IPS-20b (cell line): ENCODE measurements at regions not wholly inside any gene's neighbourhood (a gene's known extent, or its start where the extent isn't known, plus 50 kb on each side); places are given as distances from the start of the nearest gene placed in this dataset.

Experiments used
- H3K27ac ChIP-seq: one replicate; pipeline ENCODE4 v1.5.1; 2013; ENCODE audit warnings: low read length
- H3K27me3 ChIP-seq: 2 replicates; pipeline ENCODE4 v1.6.1; 2013; ENCODE audit warnings: mild to moderate bottlenecking, low read length, inconsistent platforms; ENCODE audit not compliant: insufficient read depth
- H3K36me3 ChIP-seq: 2 replicates; pipeline ENCODE4 v1.6.1; 2013; ENCODE audit warnings: low read depth, mild to moderate bottlenecking, inconsistent platforms, low read length, moderate library complexity; ENCODE audit not compliant: insufficient read depth
- H3K4me1 ChIP-seq: 2 replicates; pipeline ENCODE4 v1.6.1; 2013; ENCODE audit warnings: mild to moderate bottlenecking, control low read depth, inconsistent platforms, low read length, moderate library complexity; ENCODE audit not compliant: insufficient read depth
- H3K4me3 ChIP-seq: 2 replicates; pipeline ENCODE4 v1.5.1; 2013; ENCODE audit warnings: mild to moderate bottlenecking, low read length, inconsistent platforms
- H3K9ac ChIP-seq: 2 replicates; pipeline ENCODE4 v1.6.1; 2013; ENCODE audit warnings: low read depth, mild to moderate bottlenecking, inconsistent platforms, low read length, moderate library complexity
- H3K9me3 ChIP-seq: 2 replicates; pipeline ENCODE4 v1.6.1; 2013; ENCODE audit warnings: mild to moderate bottlenecking, low read depth, low read length, inconsistent platforms; ENCODE audit not compliant: insufficient read depth

DNA sequence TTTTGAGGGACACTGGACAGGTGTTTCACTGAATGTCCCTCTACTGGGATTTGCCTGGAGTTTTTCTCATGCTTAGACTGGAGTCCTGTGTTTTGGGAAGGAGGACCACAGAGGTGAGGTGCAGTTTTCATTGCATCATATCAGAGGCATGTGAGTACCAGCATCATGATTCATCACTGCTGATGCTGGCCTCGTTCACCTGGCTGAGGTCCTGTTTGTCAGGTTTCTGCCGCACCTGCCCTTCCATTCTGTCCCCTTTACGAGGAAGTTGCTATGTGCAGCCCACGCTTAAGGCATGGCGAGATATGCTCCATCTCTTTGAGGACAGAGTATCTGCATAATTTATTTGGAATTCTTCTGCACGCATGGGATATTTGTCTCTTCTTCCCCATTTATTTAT, 162.1 kb downstream of the TENT4A start:
- Histone ChIP-seq H3K36me3 (no peaks in the 10 kb centered on the region), H3K9ac (no peak overlapping the region), H3K4me3 (no peak overlapping the region), H3K27ac (no peak overlapping the region), H3K27me3 (no peaks in the 10 kb centered on the region; the same call in 1 of the 2 replicates), H3K4me1 (no peaks in the 10 kb centered on the region), H3K9me3 (no peaks in the 10 kb centered on the region)

GRCh38 chr5:6877986-6878828, 165.0 kb downstream of the TENT4A start:
- no peaks in the 10 kb centered on the region for H3K36me3 ChIP-seq

GRCh38 chr5:6885581-6885980, 172.3 kb downstream of the TENT4A start:
- no peak overlapping the region for H3K4me3 ChIP-seq
- H3K9me3 ChIP-seq, result peaks cover 24% of the 10 kb centered on the region; the same call in 1 of the 2 replicates
- no peak overlapping the region for H3K9ac ChIP-seq
- no peaks in the 10 kb centered on the region for H3K4me1 ChIP-seq
- no peak overlapping the region for H3K27ac ChIP-seq
- no peaks in the 10 kb centered on the region for H3K27me3 ChIP-seq
- H3K36me3 ChIP-seq, result no peaks in the 10 kb centered on the region

More at GRCh38 chr5:6877986-6878828, 165.0 kb downstream of the TENT4A start:
- Histone ChIP-seq H3K27ac (no peak overlapping the region), H3K4me1 (no peaks in the 10 kb centered on the region), H3K27me3 (no peaks in the 10 kb centered on the region; the same call in 1 of the 2 replicates), H3K9ac (no peak overlapping the region), H3K9me3 (no peaks in the 10 kb centered on the region), H3K4me3 (no peak overlapping the region)

- H3K4me3 ChIP-seq, result no peak overlapping the region
- H3K27ac ChIP-seq, result no peak overlapping the region
- peaks cover 24% of the 10 kb centered on the region; the same call in 1 of the 2 replicates for H3K9me3 ChIP-seq
- H3K27me3 ChIP-seq, result no peaks in the 10 kb centered on the region
- no peak overlapping the region for H3K9ac ChIP-seq
- no peaks in the 10 kb centered on the region for H3K4me1 ChIP-seq
- H3K36me3 ChIP-seq, result no peaks in the 10 kb centered on the region
Measured at GRCh38 chr5:6886866-6887265, 173.6 kb downstream of the TENT4A start.

- H3K9ac ChIP-seq, result no peak overlapping the region
- H3K4me1 ChIP-seq, result no peaks in the 10 kb centered on the region
- peaks cover 24% of the 10 kb centered on the region; the same call in 1 of the 2 replicates for H3K9me3 ChIP-seq
- H3K36me3 ChIP-seq, result no peaks in the 10 kb centered on the region
- no peaks in the 10 kb centered on the region for H3K27me3 ChIP-seq
- no peak overlapping the region for H3K27ac ChIP-seq
- H3K4me3 ChIP-seq, result no peak overlapping the region
Measured at GRCh38 chr5:6889030-6889429, 175.8 kb downstream of the TENT4A start.

- Histone ChIP-seq H3K27me3 (no peaks in the 10 kb centered on the region), H3K9me3 (no peaks in the 10 kb centered on the region), H3K4me1 (no peaks in the 10 kb centered on the region), H3K4me3 (no peak overlapping the region), H3K36me3 (no peaks in the 10 kb centered on the region), H3K9ac (no peak overlapping the region), H3K27ac (no peak overlapping the region)
Measured at GRCh38 chr5:6899221-6899620, 186.0 kb downstream of the TENT4A start.

- Histone ChIP-seq H3K4me1 (no peaks in the 10 kb centered on the region), H3K9me3 (no peaks in the 10 kb centered on the region), H3K4me3 (no peak overlapping the region), H3K27ac (no peak overlapping the region), H3K36me3 (no peaks in the 10 kb centered on the region), H3K9ac (no peak overlapping the region), H3K27me3 (no peaks in the 10 kb centered on the region)
Measured at GRCh38 chr5:6900247-6901227, 187.3 kb downstream of the TENT4A start.

DNA sequence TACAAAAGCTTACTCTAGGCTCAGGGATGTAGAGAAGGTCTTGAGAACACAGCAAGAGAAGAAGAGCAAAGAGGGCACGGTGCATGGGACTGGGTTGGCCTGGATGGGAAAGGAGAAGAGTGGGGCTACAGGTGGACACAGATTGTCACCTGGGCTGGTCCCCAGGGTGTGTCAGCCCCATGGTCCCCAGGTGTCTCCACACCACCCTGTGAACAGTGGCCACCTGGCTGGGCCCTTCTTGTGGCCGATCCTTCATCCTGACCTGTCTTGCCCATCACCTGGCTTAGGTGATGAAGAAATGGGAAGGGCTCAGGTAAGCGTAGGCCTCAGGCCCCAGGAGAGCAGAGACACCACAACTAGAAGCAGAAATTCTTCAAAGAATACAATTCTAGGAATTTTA, 188.9 kb downstream of the TENT4A start:
- no peaks in the 10 kb centered on the region for H3K36me3 ChIP-seq
- no peak overlapping the region for H3K9ac ChIP-seq
- no peaks in the 10 kb centered on the region for H3K27me3 ChIP-seq
- no peaks in the 10 kb centered on the region for H3K9me3 ChIP-seq
- no peak overlapping the region for H3K27ac ChIP-seq
- no peaks in the 10 kb centered on the region for H3K4me1 ChIP-seq
- no peak overlapping the region for H3K4me3 ChIP-seq

GRCh38 chr5:6902597-6902996, 189.4 kb downstream of the TENT4A start:
- Histone ChIP-seq H3K4me3 (no peak overlapping the region), H3K9ac (no peak overlapping the region), H3K4me1 (no peaks in the 10 kb centered on the region), H3K27me3 (no peaks in the 10 kb centered on the region), H3K27ac (no peak overlapping the region), H3K36me3 (no peaks in the 10 kb centered on the region), H3K9me3 (no peaks in the 10 kb centered on the region)

DNA sequence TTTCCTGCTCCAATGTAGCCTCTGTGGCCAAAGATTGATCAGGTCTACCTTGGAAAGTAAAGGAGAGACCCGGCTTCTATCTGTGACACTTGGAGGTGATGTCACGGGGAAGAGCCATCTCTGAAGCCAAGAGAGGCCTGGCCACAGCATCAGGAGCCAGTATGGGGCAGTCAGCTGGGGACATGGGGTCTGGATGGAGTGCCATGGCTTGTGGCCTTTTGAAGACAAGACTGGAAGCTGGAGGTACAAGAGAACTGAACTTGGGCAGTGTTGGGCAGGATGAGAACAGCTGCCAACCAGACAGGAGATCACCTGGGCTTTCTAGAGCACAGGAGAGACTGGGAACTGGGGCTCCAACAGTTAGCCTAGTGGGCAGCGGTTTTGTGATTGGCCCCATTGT, 190.7 kb downstream of the TENT4A start:
- no peak overlapping the region for H3K9ac ChIP-seq
- no peaks in the 10 kb centered on the region for H3K27me3 ChIP-seq
- H3K27ac ChIP-seq, result no peak overlapping the region
- no peaks in the 10 kb centered on the region for H3K36me3 ChIP-seq
- no peaks in the 10 kb centered on the region for H3K9me3 ChIP-seq
- H3K4me3 ChIP-seq, result no peak overlapping the region
- H3K4me1 ChIP-seq, result no peaks in the 10 kb centered on the region

DNA sequence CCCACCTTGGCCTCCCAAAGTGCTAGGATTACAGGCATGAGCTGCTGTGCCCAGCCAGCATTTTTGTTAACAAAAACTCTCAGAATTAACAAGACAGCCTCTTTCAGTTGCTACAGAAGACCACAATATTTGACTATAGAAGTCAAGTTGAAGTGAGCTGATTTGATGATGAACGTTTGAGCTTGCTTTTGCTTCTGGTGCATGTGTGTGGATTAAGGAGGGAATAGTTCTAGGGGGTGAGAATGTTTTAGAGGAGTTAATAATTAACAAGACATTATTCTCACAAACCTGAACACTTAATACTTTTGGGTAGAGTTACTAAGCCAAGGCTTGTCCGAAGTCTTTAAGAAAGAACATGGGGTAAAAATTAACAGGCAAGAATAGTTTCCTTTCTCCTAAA, 191.6 kb downstream of the TENT4A start:
- no peak overlapping the region for H3K27ac ChIP-seq
- no peaks in the 10 kb centered on the region for H3K4me1 ChIP-seq
- H3K27me3 ChIP-seq, result no peaks in the 10 kb centered on the region
- no peaks in the 10 kb centered on the region for H3K9me3 ChIP-seq
- no peaks in the 10 kb centered on the region for H3K36me3 ChIP-seq
- H3K9ac ChIP-seq, result no peak overlapping the region
- H3K4me3 ChIP-seq, result no peak overlapping the region
